Limb (tissue), 2 donors: ENCODE measurements at regions not wholly inside any gene's neighbourhood (a gene's known extent, or its start where the extent isn't known, plus 50 kb on each side); places are given as distances from the start of the nearest gene placed in this dataset.
"Not testable (repeated sequence)": the region's sequence is repeated elsewhere in the genome, so short reads cannot be mapped to it uniquely, and the experiment has no call there.

Source experiments
- DNase-seq, 2 donors: peaks; one replicate each; pipeline ENCODE4 v3.0.0-alpha.2; 2016; ENCODE audit errors: extremely low spot score in 2 of 2

- DNase-seq = no peak
Measured at GRCh38 chr3:157858821-157859220, 247.4 kb downstream of the SHOX2 start.

GRCh38 chr3:157857440-157857839 lies 248.8 kb downstream of the SHOX2 start:
- no peak for DNase-seq

- no peak for DNase-seq
Measured at GRCh38 chr3:157856078-157856939, 249.9 kb downstream of the SHOX2 start.

GRCh38 chr3:157845839-157846238 lies 260.4 kb downstream of the SHOX2 start:
- not testable (repeated sequence) for DNase-seq

- peak in 1 of 2 donors; percentile 45 for DNase-seq
Measured at GRCh38 chr3:157844800-157845565, 261.2 kb downstream of the SHOX2 start.

GRCh38 chr3:157844216-157844615 lies 262.0 kb downstream of the SHOX2 start:
- no peak for DNase-seq

GRCh38 chr3:157841029-157841428 lies 265.2 kb downstream of the SHOX2 start:
- no peak for DNase-seq

GRCh38 chr3:157840564-157840963 lies 265.7 kb downstream of the SHOX2 start:
- no peak for DNase-seq

- DNase-seq = no peak
Measured at GRCh38 chr3:157838457-157838856, 267.8 kb downstream of the SHOX2 start.

GRCh38 chr3:157837336-157837735 lies 268.9 kb downstream of the SHOX2 start:
- no peak for DNase-seq

- DNase-seq = no peak
Measured at GRCh38 chr3:157836022-157836421, 270.2 kb downstream of the SHOX2 start.

GRCh38 chr3:157832588-157832987 lies 273.6 kb downstream of the SHOX2 start:
- no peak for DNase-seq

GRCh38 chr3:157830556-157831236 lies 275.5 kb downstream of the SHOX2 start:
- DNase-seq = no peak

GRCh38 chr3:157829786-157830185 lies 276.4 kb downstream of the SHOX2 start:
- DNase-seq = no peak

- no peak for DNase-seq
Measured at GRCh38 chr3:157824281-157824680, 281.9 kb downstream of the SHOX2 start.

- no peak for DNase-seq
Measured at GRCh38 chr3:157823050-157823449, 283.2 kb downstream of the SHOX2 start.

GRCh38 chr3:157820157-157820517 lies 286.1 kb downstream of the SHOX2 start:
- DNase-seq = no peak

- DNase-seq = no peak
Measured at GRCh38 chr3:157819270-157820156, 286.7 kb downstream of the SHOX2 start.

- DNase-seq = no peak
Measured at GRCh38 chr3:157816896-157817295, 289.3 kb downstream of the SHOX2 start.

- no peak for DNase-seq
Measured at GRCh38 chr3:157816296-157816695, 289.9 kb downstream of the SHOX2 start.

GRCh38 chr3:157815739-157816138 lies 290.5 kb downstream of the SHOX2 start:
- no peak for DNase-seq
